Gastroesophageal sphincter (tissue), 3 donors: ENCODE measurements at regions not wholly inside any gene's neighbourhood (a gene's known extent, or its start where the extent isn't known, plus 50 kb on each side); places are given as distances from the start of the nearest gene placed in this dataset.

ENCODE experiments used
- CTCF ChIP-seq, 4 experiments: fragments of 200-600 bp in 2 of 4; fragments of 450-650 bp in 2 of 4; sonication (generic) in 1 of 4; IDR thresholded peaks; one replicate each; pipeline ENCODE4 v1.5.1; 2017 to 2019; ENCODE audit warnings: antibody characterized with exemption in 4 of 4, mild to moderate bottlenecking in 2 of 4, moderate library complexity in 2 of 4
- POLR2A ChIP-seq, 2 donors: fragments of 450-650 bp; IDR thresholded peaks; one replicate each; pipeline ENCODE4 v1.6.1; 2017; ENCODE audit warnings: antibody characterized with exemption in 2 of 2, mild to moderate bottlenecking in 2 of 2, moderate library complexity in 1 of 2

- TF ChIP-seq POLR2A (IDR thresholded peaks at IDR 0.05) (no peak), CTCF (IDR thresholded peaks at IDR 0.05) (no peak)
Measured at GRCh38 chr5:60522292-60522905, 177.6 kb downstream of the DEPDC1B start.
